ENCODE measurements at regions not wholly inside any gene's neighbourhood (a gene's known extent, or its start where the extent isn't known, plus 50 kb on each side); places are given as distances from the start of the nearest gene placed in this dataset.

DNA sequence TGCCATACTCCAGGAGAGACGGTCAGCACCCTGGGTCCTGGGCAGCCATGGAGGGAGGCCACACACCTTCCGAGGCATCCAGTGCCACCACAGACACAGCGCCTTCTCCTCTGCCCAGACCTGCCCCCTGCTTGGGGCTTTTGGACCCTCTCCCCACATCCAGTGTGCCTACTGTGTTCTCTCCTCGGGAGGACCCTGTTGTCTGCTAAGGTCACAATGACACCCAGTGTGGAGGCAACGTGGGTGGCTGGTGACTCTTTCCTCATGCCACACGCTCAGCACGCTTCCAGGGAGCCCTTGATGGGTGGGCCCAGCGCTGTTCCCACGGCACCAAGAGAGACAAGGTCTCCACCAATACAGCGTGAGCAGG is 251.9 kb downstream of the EIPR1 start:
- Mint-ChIP-seq H3K9me3 (ENCODE audit: insufficient read depth) (no peaks in the 10 kb centered on the region), H3K4me3 (no peak overlapping the region), H3K27me3 (no peaks in the 10 kb centered on the region), H3K4me1 (peaks cover 4% of the 10 kb centered on the region), H3K27ac (no peak overlapping the region)
- ChIA-PET CTCF (no interaction called here), POLR2A (no interaction called here)
- 97% methylated on average over 7 of the region's 10 CpGs for WGBS (ENCODE audit: insufficient coverage)
- Histone ChIP-seq H3K27me3 (replicated peaks in 1 of 4; ENCODE audit: control extremely low read depth in 1 of 4, control insufficient read depth in 3 of 4, insufficient read depth in 4 of 4, low read length in 3 of 4) (no peaks in the 10 kb centered on the region), H3K9me3 (ENCODE audit: control extremely low read depth in 1 of 3, control insufficient read depth in 2 of 3, insufficient read depth in 1 of 3, low read length in 2 of 3) (no peaks in the 10 kb centered on the region), H4K20me1 (ENCODE audit: control insufficient read depth, insufficient read depth, low read length, poor library complexity, severe bottlenecking) (no peaks in the 10 kb centered on the region), H2AFZ (ENCODE audit: insufficient read depth, low read depth, low read length, poor library complexity, severe bottlenecking) (no peak overlapping the region), H3K4me2 (replicated peaks; ENCODE audit: low read depth, low read length, poor library complexity, severe bottlenecking) (no peak overlapping the region), H3K4me3 (ENCODE audit: control extremely low read depth in 1 of 5, extremely low read depth in 1 of 5, insufficient read depth in 1 of 5, low read depth in 2 of 5, low read length in 4 of 5) (no peak overlapping the region), H3K4me1 (ENCODE audit: control insufficient read depth in 2 of 2, insufficient read depth in 2 of 2, low read length in 2 of 2) (peaks cover 3 to 21% of the 10 kb centered on the region in 2 donors), H3K79me2 (ENCODE audit: control insufficient read depth, insufficient read depth, low read length) (peaks cover 11% of the 10 kb centered on the region), H3K36me3 (replicated peaks in 1 of 2; ENCODE audit: control extremely low read depth in 1 of 2, control insufficient read depth in 1 of 2, extremely low read depth in 1 of 2, insufficient read depth in 2 of 2, low read length in 1 of 2) (no peaks in the 10 kb centered on the region), H3K9ac (ENCODE audit: low read length) (no peak overlapping the region), H3K27ac (ENCODE audit: low read length in 2 of 2) (no peak overlapping the region)
- ATAC-seq (ENCODE audit: low read depth) (no peak), DNase-seq (no peak)
- TF ChIP-seq, protein P1, sequence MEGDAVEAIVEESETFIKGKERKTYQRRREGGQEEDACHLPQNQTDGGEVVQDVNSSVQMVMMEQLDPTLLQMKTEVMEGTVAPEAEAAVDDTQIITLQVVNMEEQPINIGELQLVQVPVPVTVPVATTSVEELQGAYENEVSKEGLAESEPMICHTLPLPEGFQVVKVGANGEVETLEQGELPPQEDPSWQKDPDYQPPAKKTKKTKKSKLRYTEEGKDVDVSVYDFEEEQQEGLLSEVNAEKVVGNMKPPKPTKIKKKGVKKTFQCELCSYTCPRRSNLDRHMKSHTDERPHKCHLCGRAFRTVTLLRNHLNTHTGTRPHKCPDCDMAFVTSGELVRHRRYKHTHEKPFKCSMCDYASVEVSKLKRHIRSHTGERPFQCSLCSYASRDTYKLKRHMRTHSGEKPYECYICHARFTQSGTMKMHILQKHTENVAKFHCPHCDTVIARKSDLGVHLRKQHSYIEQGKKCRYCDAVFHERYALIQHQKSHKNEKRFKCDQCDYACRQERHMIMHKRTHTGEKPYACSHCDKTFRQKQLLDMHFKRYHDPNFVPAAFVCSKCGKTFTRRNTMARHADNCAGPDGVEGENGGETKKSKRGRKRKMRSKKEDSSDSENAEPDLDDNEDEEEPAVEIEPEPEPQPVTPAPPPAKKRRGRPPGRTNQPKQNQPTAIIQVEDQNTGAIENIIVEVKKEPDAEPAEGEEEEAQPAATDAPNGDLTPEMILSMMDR (IDR thresholded peaks at IDR 0.05) = no peak
- no peak for TF ChIP-seq EZH2 (IDR thresholded peaks at IDR 0.05; ENCODE audit: borderline replicate concordance, insufficient read depth, low read depth, low read length, poor library complexity, severe bottlenecking)
- intact Hi-C loops (cut with micrococcal nuclease) = no loop called here

DNA sequence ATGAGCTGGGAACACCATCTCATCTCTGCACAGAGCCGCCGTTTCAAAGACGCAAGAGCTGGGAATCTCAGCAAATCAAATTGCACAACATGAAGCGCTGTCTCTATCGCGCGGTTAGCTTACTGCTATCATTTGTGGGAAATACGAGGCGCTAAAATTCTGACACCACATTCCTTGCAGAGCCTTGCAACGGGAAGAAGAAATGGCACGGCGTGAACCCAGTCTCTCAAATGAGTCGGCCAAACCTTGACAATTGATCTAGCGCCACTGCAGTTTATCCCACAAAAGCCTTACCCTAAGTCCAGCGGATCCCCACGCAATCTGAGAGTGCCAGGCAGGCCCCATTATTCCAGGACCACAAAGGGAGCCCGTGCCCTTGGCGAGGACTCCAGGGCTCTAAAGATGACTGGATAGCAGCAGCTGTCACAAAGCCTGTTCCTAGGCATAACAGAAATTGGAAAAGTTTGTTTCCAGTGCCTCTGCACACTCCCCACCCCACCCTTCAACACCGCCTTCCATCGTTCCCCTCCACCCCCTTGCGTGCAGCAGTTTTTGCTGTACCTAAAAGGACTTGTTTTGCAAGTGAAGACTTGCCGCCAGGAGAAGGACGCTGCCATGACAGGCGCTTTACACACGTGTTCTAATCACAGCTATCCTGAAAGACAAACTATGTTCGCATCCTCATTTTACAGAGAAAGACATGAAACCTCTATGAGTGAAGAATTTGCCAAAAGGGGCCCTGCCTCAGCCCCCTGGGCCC is 252.4 kb downstream of the EIPR1 start:
- no peak overlapping the region for H3K4me3 Mint-ChIP-seq
- 87% methylated on average over 24 of the region's 26 CpGs for WGBS (ENCODE audit: insufficient coverage)
- TF ChIP-seq, protein P1 (IDR thresholded peaks at IDR 0.05) = no peak
- no peak for TF ChIP-seq EZH2 (IDR thresholded peaks at IDR 0.05; ENCODE audit: borderline replicate concordance, insufficient read depth, low read depth, low read length, poor library complexity, severe bottlenecking)
- no peaks in the 10 kb centered on the region for H3K36me3 ChIP-seq (replicated peaks in 1 of 2; ENCODE audit: control extremely low read depth in 1 of 2, control insufficient read depth in 1 of 2, extremely low read depth in 1 of 2, insufficient read depth in 2 of 2, low read length in 1 of 2)
- peaks cover 3 to 19% of the 10 kb centered on the region in 2 donors for H3K4me1 ChIP-seq (ENCODE audit: control insufficient read depth in 2 of 2, insufficient read depth in 2 of 2, low read length in 2 of 2)
- no peak overlapping the region for H3K9ac ChIP-seq (ENCODE audit: low read length)
- CTCF ChIA-PET = no interaction called here
- no peaks in the 10 kb centered on the region for H3K9me3 ChIP-seq (ENCODE audit: control extremely low read depth in 1 of 3, control insufficient read depth in 2 of 3, insufficient read depth in 1 of 3, low read length in 2 of 3)
- H3K79me2 ChIP-seq (ENCODE audit: control insufficient read depth, insufficient read depth, low read length) = peaks cover 9% of the 10 kb centered on the region
- no peak overlapping the region for H3K27ac ChIP-seq (ENCODE audit: low read length in 2 of 2)
- H3K4me3 ChIP-seq (ENCODE audit: control extremely low read depth in 1 of 5, extremely low read depth in 1 of 5, insufficient read depth in 1 of 5, low read depth in 2 of 5, low read length in 4 of 5) = no peak overlapping the region
- ATAC-seq (ENCODE audit: low read depth) (no peak), DNase-seq (no peak)
- no peak overlapping the region for H3K4me2 ChIP-seq (replicated peaks; ENCODE audit: low read depth, low read length, poor library complexity, severe bottlenecking)
- POLR2A ChIA-PET = no interaction called here
- no peaks in the 10 kb centered on the region for H3K9me3 Mint-ChIP-seq (ENCODE audit: insufficient read depth)
- H3K27ac Mint-ChIP-seq = no peak overlapping the region
- no peak overlapping the region for H2AFZ ChIP-seq (ENCODE audit: insufficient read depth, low read depth, low read length, poor library complexity, severe bottlenecking)
- no peaks in the 10 kb centered on the region for H3K27me3 Mint-ChIP-seq
- no peaks in the 10 kb centered on the region for H3K27me3 ChIP-seq (replicated peaks in 1 of 4; ENCODE audit: control extremely low read depth in 1 of 4, control insufficient read depth in 3 of 4, insufficient read depth in 4 of 4, low read length in 3 of 4)
- peaks cover 4% of the 10 kb centered on the region for H3K4me1 Mint-ChIP-seq
- no peaks in the 10 kb centered on the region for H4K20me1 ChIP-seq (ENCODE audit: control insufficient read depth, insufficient read depth, low read length, poor library complexity, severe bottlenecking)
- intact Hi-C loops (cut with micrococcal nuclease) = no loop called here
